Neural cell (in vitro differentiated cells): ENCODE measurements at regions not wholly inside any gene's neighbourhood (a gene's known extent, or its start where the extent isn't known, plus 50 kb on each side); places are given as distances from the start of the nearest gene placed in this dataset.

ENCODE experiments used
- H2AFZ ChIP-seq: fragments of 200-600, 300-800 bp; sonication (generic), shearing (Covaris generic); 2 replicates; pipeline ENCODE4 v1.6.0; 2014; ENCODE audit warnings: low read depth, mild to moderate bottlenecking, antibody characterized with exemption, low read length, moderate library complexity
- H3F3A ChIP-seq: fragments of 200-600 bp; shearing (Covaris generic); 2 replicates; pipeline ENCODE4 v1.6.1; 2016; ENCODE audit warnings: mild to moderate bottlenecking, moderate library complexity, mixed read lengths, antibody characterized with exemption, low read length; ENCODE audit not compliant: insufficient read depth, poor library complexity, severe bottlenecking
- H3K27ac ChIP-seq: fragments of 200-600, 300-800 bp; sonication (generic), shearing (Covaris generic); 2 replicates; pipeline ENCODE4 v1.5.1; 2014; ENCODE audit warnings: mild to moderate bottlenecking, low read length, moderate library complexity
- H3K27me3 ChIP-seq: fragments of 300-800, 200-600 bp; sonication (generic), shearing (Covaris generic); 2 replicates; pipeline ENCODE4 v1.6.0; 2014; ENCODE audit warnings: mild to moderate bottlenecking, low read depth, low read length, moderate library complexity; ENCODE audit not compliant: insufficient read depth
- H3K36me3 ChIP-seq: fragments of 300-800, 200-600 bp; sonication (generic), shearing (Covaris generic); 2 replicates; pipeline ENCODE4 v1.5.1; 2014; ENCODE audit warnings: mild to moderate bottlenecking, antibody characterized with exemption, low read length, moderate library complexity; ENCODE audit not compliant: insufficient read depth
- H3K4me2 ChIP-seq: fragments of 300-800, 200-600 bp; sonication (generic), shearing (Covaris generic); 2 replicates; pipeline ENCODE4 v1.6.0; 2014; ENCODE audit warnings: mild to moderate bottlenecking, low read length
- H3K4me3 ChIP-seq: fragments of 300-800, 200-600 bp; sonication (generic), shearing (Covaris generic); 2 replicates; pipeline ENCODE4 v1.5.1; 2014; ENCODE audit warnings: mild to moderate bottlenecking, low read length, moderate library complexity
- H3K79me2 ChIP-seq: fragments of 200-600 bp; shearing (Covaris generic); replicated peaks from 2 replicates; pipeline ENCODE4 v1.6.0; 2014; ENCODE audit warnings: mild to moderate bottlenecking, low read length, moderate library complexity; ENCODE audit not compliant: insufficient read depth
- H3K9ac ChIP-seq: fragments of 300-800, 200-600 bp; sonication (generic), shearing (Covaris generic); 2 replicates; pipeline ENCODE4 v1.6.1; 2016; ENCODE audit warnings: mild to moderate bottlenecking, low read length, mixed read lengths
- H3K9me2 ChIP-seq: fragments of 200-600 bp; shearing (Covaris generic); 2 replicates; pipeline ENCODE4 v1.6.1; 2016; ENCODE audit warnings: mild to moderate bottlenecking, low read length, mixed read lengths; ENCODE audit not compliant: insufficient read depth
- H3K9me3 ChIP-seq: fragments of 200-600, 300-800 bp; sonication (generic), shearing (Covaris generic); 2 replicates; pipeline ENCODE4 v1.6.1; 2016; ENCODE audit warnings: mild to moderate bottlenecking, mixed run types, low read length, moderate library complexity, mixed read lengths
- H4K20me1 ChIP-seq: fragments of 200-600 bp; shearing (Covaris generic); 2 replicates; pipeline ENCODE4 v1.6.1; 2016; ENCODE audit warnings: mild to moderate bottlenecking, mixed run types; ENCODE audit not compliant: insufficient read depth
- EP300 ChIP-seq: fragments of 450-650 bp; conservative IDR thresholded peaks from 2 replicates; pipeline ENCODE4 v1.6.1; 2014; ENCODE audit warnings: antibody characterized with exemption, mild to moderate bottlenecking, moderate library complexity; ENCODE audit not compliant: poor library complexity, severe bottlenecking
- EZH2 ChIP-seq: fragments of 200-600, 300-800 bp; shearing (Covaris generic), sonication (generic); IDR thresholded peaks from 2 replicates; pipeline ENCODE4 v1.6.1; 2014; ENCODE audit warnings: antibody characterized with exemption, low read length, borderline replicate concordance, mild to moderate bottlenecking; ENCODE audit not compliant: insufficient read depth, poor library complexity, severe bottlenecking
- MXI1 ChIP-seq: fragments of 450-650 bp; conservative IDR thresholded peaks from 2 replicates; pipeline ENCODE4 v1.6.1; 2014; ENCODE audit warnings: antibody characterized with exemption, mild to moderate bottlenecking; ENCODE audit not compliant: poor library complexity, severe bottlenecking
- POLR2AphosphoS5 ChIP-seq: IDR thresholded peaks from 2 replicates; pipeline ENCODE4 v1.6.1; 2012
- RAD21 ChIP-seq: fragments of 450-650 bp; conservative IDR thresholded peaks from 2 replicates; pipeline ENCODE4 v1.6.1; 2014; ENCODE audit warnings: antibody characterized with exemption, mild to moderate bottlenecking, moderate library complexity
- SMC3 ChIP-seq: fragments of 450-650 bp; conservative IDR thresholded peaks from 2 replicates; pipeline ENCODE4 v1.6.1; 2014; ENCODE audit warnings: antibody characterized with exemption, mild to moderate bottlenecking, moderate library complexity; ENCODE audit not compliant: poor library complexity
- TAF1 ChIP-seq: IDR thresholded peaks from 2 replicates; pipeline ENCODE4 v1.6.1; 2012; ENCODE audit warnings: low read depth
- TF ChIP-seq, protein P1 (sequence below): fragments of 450-650 bp; IDR thresholded peaks from 2 replicates; pipeline ENCODE4 v1.5.1; 2014; ENCODE audit warnings: antibody characterized with exemption, mild to moderate bottlenecking, moderate library complexity; ENCODE audit not compliant: poor library complexity, severe bottlenecking
- TF ChIP-seq, protein P2 (sequence below): IDR thresholded peaks from 2 replicates; pipeline ENCODE4 v1.6.1; 2012; ENCODE audit warnings: borderline replicate concordance

- Histone ChIP-seq H4K20me1 (no peaks in the 10 kb centered on the region), H3K79me2 (no peaks in the 10 kb centered on the region)
- TF ChIP-seq SMC3 (no peak), MXI1 (no peak), EP300 (no peak), RAD21 (no peak), TAF1 (no peak), EZH2 (no peak), POLR2AphosphoS5 (no peak)
- TF ChIP-seq, protein P1, sequence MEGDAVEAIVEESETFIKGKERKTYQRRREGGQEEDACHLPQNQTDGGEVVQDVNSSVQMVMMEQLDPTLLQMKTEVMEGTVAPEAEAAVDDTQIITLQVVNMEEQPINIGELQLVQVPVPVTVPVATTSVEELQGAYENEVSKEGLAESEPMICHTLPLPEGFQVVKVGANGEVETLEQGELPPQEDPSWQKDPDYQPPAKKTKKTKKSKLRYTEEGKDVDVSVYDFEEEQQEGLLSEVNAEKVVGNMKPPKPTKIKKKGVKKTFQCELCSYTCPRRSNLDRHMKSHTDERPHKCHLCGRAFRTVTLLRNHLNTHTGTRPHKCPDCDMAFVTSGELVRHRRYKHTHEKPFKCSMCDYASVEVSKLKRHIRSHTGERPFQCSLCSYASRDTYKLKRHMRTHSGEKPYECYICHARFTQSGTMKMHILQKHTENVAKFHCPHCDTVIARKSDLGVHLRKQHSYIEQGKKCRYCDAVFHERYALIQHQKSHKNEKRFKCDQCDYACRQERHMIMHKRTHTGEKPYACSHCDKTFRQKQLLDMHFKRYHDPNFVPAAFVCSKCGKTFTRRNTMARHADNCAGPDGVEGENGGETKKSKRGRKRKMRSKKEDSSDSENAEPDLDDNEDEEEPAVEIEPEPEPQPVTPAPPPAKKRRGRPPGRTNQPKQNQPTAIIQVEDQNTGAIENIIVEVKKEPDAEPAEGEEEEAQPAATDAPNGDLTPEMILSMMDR = no peak
- TF ChIP-seq, protein P2, sequence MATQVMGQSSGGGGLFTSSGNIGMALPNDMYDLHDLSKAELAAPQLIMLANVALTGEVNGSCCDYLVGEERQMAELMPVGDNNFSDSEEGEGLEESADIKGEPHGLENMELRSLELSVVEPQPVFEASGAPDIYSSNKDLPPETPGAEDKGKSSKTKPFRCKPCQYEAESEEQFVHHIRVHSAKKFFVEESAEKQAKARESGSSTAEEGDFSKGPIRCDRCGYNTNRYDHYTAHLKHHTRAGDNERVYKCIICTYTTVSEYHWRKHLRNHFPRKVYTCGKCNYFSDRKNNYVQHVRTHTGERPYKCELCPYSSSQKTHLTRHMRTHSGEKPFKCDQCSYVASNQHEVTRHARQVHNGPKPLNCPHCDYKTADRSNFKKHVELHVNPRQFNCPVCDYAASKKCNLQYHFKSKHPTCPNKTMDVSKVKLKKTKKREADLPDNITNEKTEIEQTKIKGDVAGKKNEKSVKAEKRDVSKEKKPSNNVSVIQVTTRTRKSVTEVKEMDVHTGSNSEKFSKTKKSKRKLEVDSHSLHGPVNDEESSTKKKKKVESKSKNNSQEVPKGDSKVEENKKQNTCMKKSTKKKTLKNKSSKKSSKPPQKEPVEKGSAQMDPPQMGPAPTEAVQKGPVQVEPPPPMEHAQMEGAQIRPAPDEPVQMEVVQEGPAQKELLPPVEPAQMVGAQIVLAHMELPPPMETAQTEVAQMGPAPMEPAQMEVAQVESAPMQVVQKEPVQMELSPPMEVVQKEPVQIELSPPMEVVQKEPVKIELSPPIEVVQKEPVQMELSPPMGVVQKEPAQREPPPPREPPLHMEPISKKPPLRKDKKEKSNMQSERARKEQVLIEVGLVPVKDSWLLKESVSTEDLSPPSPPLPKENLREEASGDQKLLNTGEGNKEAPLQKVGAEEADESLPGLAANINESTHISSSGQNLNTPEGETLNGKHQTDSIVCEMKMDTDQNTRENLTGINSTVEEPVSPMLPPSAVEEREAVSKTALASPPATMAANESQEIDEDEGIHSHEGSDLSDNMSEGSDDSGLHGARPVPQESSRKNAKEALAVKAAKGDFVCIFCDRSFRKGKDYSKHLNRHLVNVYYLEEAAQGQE = no peak
Observed at GRCh38 chr2:217060951-217061547, 201.2 kb upstream of the TNP1 start.

DNA sequence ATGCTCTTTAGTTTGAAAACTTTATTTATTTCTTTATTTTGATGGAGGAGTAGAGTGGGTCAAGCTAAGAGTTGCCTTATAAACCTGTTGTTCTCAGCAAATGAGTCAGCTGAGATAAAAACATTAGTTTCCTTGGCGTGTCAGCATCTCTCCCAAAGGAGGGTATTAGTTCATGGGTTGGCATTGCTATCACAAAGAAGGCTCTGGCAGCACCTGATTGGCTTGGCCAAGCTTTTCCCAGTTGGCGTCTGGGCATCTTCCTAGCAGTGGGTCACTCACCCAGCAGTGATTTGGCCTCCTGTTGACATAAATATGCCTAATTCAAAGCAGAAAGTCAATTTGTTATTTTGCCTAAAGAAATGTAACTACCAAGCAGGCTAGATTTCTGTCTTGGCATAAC, 200.7 kb upstream of the TNP1 start:
- H3K9me2 ChIP-seq = no peaks in the 10 kb centered on the region
- no peaks in the 10 kb centered on the region for H4K20me1 ChIP-seq
- no peaks in the 10 kb centered on the region for H3F3A ChIP-seq
- H3K27ac ChIP-seq = no peak overlapping the region
- H3K4me2 ChIP-seq = no peak overlapping the region
- H2AFZ ChIP-seq = no peak overlapping the region
- no peaks in the 10 kb centered on the region for H3K79me2 ChIP-seq
- TF ChIP-seq MXI1 (no peak), TAF1 (no peak), SMC3 (no peak), RAD21 (no peak), POLR2AphosphoS5 (no peak), EZH2 (no peak), EP300 (no peak)
- TF ChIP-seq, protein P1 = no peak
- TF ChIP-seq, protein P2 = no peak
- H3K9me3 ChIP-seq = no peaks in the 10 kb centered on the region
- H3K27me3 ChIP-seq = no peaks in the 10 kb centered on the region
- H3K4me3 ChIP-seq = no peak overlapping the region
- H3K36me3 ChIP-seq = no peaks in the 10 kb centered on the region
- H3K9ac ChIP-seq = no peak overlapping the region

More at GRCh38 chr2:217060951-217061547, 201.2 kb upstream of the TNP1 start:
- Histone ChIP-seq H3K4me2 (no peak overlapping the region), H3K4me3 (no peak overlapping the region), H2AFZ (no peak overlapping the region), H3K36me3 (no peaks in the 10 kb centered on the region), H3K9me2 (no peaks in the 10 kb centered on the region), H3K27ac (no peak overlapping the region), H3F3A (no peaks in the 10 kb centered on the region), H3K9ac (no peak overlapping the region), H3K9me3 (no peaks in the 10 kb centered on the region), H3K27me3 (no peaks in the 10 kb centered on the region)
